Glutamatergic neuron (in vitro differentiated cells): ENCODE measurements at regions not wholly inside any gene's neighbourhood (a gene's known extent, or its start where the extent isn't known, plus 50 kb on each side); places are given as distances from the start of the nearest gene placed in this dataset.
"Not testable (repeated sequence)": the region's sequence is repeated elsewhere in the genome, so short reads cannot be mapped to it uniquely, and the experiment has no call there.

Experiments
- DNase-seq: peaks from one replicate; pipeline ENCODE4 v3.0.0; 2022
- H3K27ac Mint-ChIP-seq: one replicate; pipeline ENCODE4 v1.8.0; 2020; ENCODE audit warnings: mild to moderate bottlenecking, mixed read lengths, inconsistent platforms; ENCODE audit not compliant: unreplicated experiment
- H3K27me3 Mint-ChIP-seq: one replicate; pipeline ENCODE4 v1.8.0; 2020; ENCODE audit warnings: mild to moderate bottlenecking, moderate library complexity, mixed read lengths, inconsistent platforms; ENCODE audit not compliant: unreplicated experiment
- H3K36me3 Mint-ChIP-seq: one replicate; pipeline ENCODE4 v1.8.0; 2020; ENCODE audit warnings: mild to moderate bottlenecking, mixed read lengths, inconsistent platforms; ENCODE audit not compliant: unreplicated experiment
- H3K4me1 Mint-ChIP-seq: one replicate; pipeline ENCODE4 v1.8.0; 2020; ENCODE audit warnings: mild to moderate bottlenecking, low read depth, mixed read lengths, inconsistent platforms; ENCODE audit not compliant: unreplicated experiment
- H3K4me3 Mint-ChIP-seq: one replicate; pipeline ENCODE4 v1.8.0; 2020; ENCODE audit warnings: mild to moderate bottlenecking, mixed read lengths, inconsistent platforms; ENCODE audit not compliant: unreplicated experiment
- H3K9me3 Mint-ChIP-seq: one replicate; pipeline ENCODE4 v1.8.0; 2020; ENCODE audit warnings: mild to moderate bottlenecking, moderate library complexity, mixed read lengths, inconsistent platforms; ENCODE audit not compliant: unreplicated experiment
- TF ChIP-seq, protein P1 (sequence below): fragments of 200-600 bp; sonication (generic); IDR thresholded peaks from one replicate; pipeline ENCODE4 v1.5.0; 2021; ENCODE audit not compliant: partially characterized antibody, unreplicated experiment

DNA sequence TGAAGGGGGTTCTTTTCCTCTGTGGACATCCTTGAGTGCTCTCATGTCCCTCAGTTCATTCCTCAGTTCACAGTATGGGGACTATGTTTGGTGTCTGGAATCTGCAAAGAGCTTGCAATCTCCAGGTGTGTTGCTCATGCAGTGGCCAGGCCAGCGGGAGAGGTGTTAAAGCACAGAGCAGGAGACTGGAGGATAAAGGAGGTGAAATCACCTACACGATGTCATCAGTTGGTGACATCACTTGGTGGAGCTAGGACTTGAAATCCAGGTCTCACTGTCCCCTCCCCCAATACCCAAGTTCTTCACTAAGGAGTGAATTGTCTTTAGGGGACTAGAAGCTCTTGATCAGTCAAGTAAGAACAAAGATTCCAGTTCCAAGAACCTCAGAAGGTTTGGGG, 197.3 kb upstream of the ZNF618 start:
- Mint-ChIP-seq H3K4me3 (no peak overlapping the region), H3K27me3 (peaks cover 2% of the 10 kb centered on the region), H3K36me3 (no peaks in the 10 kb centered on the region), H3K4me1 (peaks cover 2% of the 10 kb centered on the region), H3K9me3 (no peaks in the 10 kb centered on the region), H3K27ac (no peak overlapping the region)
- TF ChIP-seq, protein P1, sequence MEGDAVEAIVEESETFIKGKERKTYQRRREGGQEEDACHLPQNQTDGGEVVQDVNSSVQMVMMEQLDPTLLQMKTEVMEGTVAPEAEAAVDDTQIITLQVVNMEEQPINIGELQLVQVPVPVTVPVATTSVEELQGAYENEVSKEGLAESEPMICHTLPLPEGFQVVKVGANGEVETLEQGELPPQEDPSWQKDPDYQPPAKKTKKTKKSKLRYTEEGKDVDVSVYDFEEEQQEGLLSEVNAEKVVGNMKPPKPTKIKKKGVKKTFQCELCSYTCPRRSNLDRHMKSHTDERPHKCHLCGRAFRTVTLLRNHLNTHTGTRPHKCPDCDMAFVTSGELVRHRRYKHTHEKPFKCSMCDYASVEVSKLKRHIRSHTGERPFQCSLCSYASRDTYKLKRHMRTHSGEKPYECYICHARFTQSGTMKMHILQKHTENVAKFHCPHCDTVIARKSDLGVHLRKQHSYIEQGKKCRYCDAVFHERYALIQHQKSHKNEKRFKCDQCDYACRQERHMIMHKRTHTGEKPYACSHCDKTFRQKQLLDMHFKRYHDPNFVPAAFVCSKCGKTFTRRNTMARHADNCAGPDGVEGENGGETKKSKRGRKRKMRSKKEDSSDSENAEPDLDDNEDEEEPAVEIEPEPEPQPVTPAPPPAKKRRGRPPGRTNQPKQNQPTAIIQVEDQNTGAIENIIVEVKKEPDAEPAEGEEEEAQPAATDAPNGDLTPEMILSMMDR: no peak
- no peak for DNase-seq

DNA sequence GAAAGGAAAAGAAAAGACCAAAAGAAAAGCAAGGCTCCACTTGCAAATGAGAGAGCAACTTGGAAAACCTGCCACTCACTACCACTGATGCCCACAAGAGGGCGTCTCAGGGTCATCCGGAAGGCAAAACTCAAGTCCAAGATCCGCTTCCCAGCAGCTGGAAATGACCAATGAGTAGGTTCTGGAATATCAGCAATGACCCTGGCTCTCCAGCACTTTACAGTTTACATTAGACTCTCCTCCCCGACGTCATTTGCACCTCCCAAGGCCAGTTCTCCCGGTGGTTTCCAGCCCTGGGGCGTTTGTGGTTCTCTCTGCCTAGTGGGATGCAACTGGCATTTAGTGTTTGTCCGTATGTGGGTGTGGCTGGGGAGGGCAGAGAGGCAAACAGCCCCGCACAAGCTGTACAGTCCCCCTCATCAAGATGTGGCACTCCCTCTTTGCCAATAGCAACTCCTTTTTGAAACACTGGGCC, 193.8 kb upstream of the ZNF618 start:
- Mint-ChIP-seq H3K4me3 (no peak overlapping the region), H3K27ac (no peak overlapping the region), H3K9me3 (no peaks in the 10 kb centered on the region), H3K27me3 (peaks cover 7% of the 10 kb centered on the region), H3K36me3 (peaks cover 6% of the 10 kb centered on the region), H3K4me1 (no peaks in the 10 kb centered on the region)
- DNase-seq: peak; percentile 85
- TF ChIP-seq, protein P1: peak; percentile 97

DNA sequence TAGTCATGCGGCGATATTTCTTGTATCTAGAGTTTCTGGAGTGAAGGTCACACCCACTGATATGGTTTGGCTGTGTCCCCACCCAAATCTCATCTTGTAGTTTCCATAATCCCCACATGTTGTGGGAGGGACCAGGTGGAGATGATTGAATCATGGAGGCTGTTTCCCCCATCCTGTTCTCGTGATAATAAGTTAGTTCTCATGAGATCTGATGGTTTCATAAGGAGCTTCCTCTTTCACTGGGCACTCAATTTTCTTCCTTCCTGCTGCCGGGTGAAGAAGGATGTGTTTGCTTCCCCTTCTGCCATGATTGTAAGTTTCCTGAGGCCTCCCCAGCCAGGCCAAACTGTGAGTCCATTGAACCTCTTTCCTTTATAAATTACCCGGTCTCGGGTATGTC, 190.5 kb upstream of the ZNF618 start:
- not testable (repeated sequence) for H3K9me3 Mint-ChIP-seq, H3K27ac Mint-ChIP-seq, H3K36me3 Mint-ChIP-seq, H3K4me1 Mint-ChIP-seq, DNase-seq, H3K4me3 Mint-ChIP-seq
- H3K27me3 Mint-ChIP-seq: peaks cover 10% of the 10 kb centered on the region

DNA sequence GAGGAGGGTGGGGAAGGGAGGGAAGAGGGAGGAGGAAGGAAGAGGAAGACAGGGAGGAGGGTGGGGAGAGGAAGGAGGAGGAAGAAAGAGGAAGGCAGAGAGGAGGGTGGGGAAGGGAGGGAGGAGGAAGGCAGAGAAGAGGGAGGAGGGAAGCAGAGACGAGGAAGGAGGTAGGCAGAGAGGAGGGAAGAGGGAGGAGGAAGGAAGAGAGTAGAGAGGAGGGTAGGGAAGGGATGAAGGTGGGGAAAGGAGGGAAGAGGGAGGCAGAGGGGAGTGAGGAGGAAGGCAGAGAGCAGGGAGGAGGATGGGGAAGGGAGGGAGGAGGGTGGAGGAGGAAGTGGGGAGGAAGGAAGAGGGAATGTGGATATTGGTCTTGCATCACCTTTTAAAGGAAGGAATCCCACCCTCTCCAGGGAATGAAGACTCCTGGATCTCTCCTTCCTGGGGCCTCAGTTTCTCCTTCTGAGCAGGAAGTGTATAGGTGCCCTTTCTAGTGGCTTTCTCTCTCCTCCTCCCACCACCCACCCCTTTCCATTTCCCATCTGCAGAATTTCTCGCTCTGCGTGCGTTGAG, 188.9 kb upstream of the ZNF618 start:
- no peak overlapping the region for H3K27ac Mint-ChIP-seq
- peak overlapping the region; percentile 67 for H3K4me3 Mint-ChIP-seq
- peaks cover 4% of the 10 kb centered on the region for H3K9me3 Mint-ChIP-seq
- DNase-seq: no peak
- peaks cover 6% of the 10 kb centered on the region for H3K36me3 Mint-ChIP-seq
- TF ChIP-seq, protein P1: no peak
- H3K27me3 Mint-ChIP-seq: peaks cover 10% of the 10 kb centered on the region
- no peaks in the 10 kb centered on the region for H3K4me1 Mint-ChIP-seq

DNA sequence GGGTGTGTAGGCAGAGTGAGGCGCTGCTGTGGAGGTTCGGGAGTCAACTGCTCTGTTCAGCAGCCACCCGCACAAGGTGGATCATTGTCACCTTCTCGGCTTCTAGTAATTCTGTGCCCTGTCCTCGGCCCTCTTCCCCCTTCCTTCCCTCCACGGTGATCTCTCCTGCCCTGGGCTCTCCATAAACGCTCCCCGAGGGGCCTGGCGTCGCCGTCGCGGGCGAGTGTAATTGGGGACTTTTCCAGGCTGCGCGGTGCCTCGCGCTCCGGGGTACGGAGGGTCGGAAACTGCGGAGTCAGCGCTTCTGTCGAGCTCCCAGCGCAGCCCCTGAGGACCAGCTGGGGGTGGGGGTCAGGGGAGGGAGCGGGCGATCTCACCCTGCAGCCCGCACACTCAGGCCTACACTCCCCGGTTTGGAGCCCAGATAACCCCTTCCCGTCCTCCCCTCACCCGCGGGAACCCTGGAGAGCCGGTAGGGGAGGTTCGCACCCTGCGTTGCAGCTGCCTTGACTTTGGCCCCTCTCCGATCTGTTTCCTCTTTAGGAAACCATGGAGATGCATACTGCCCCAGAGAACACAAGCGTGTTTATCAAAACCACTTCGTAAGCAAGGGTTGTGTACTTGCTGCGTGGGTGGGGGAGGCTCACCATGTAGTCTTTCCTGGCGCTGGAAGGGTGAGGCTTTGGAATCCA, 188.3 kb upstream of the ZNF618 start:
- peak overlapping the region; percentile 67 for H3K4me3 Mint-ChIP-seq

More for the DNA sequence above, 188.3 kb upstream of the ZNF618 start:
- H3K9me3 Mint-ChIP-seq: peaks cover 4% of the 10 kb centered on the region
- H3K27ac Mint-ChIP-seq: no peak overlapping the region
- DNase-seq: peak; percentile 35
- H3K27me3 Mint-ChIP-seq: peaks cover 10% of the 10 kb centered on the region
- TF ChIP-seq, protein P1: no peak
- peaks cover 6% of the 10 kb centered on the region for H3K36me3 Mint-ChIP-seq
- H3K4me1 Mint-ChIP-seq: no peaks in the 10 kb centered on the region
